H1 (cell line): ENCODE measurements at regions not wholly inside any gene's neighbourhood (a gene's known extent, or its start where the extent isn't known, plus 50 kb on each side); places are given as distances from the start of the nearest gene placed in this dataset.

Source experiments
- CBX5 ChIP-seq: fragments of 300-800, 300-1000 bp; sonication (generic); IDR thresholded peaks from 2 replicates; pipeline ENCODE4 v1.7.1; 2016; ENCODE audit warnings: antibody characterized with exemption, low read length, low read depth
- CTCF ChIP-seq, 3 experiments: IDR thresholded peaks; 1 replicate in 2 of 3; 2 replicates in 1 of 3; pipeline versions ENCODE4 v1.5.1 to v1.6.1; 2011; ENCODE audit warnings: low read length in 3 of 3, mild to moderate bottlenecking in 3 of 3, inconsistent platforms in 2 of 3, low read depth in 1 of 3, moderate library complexity in 1 of 3; ENCODE audit not compliant: insufficient read depth in 1 of 3; ENCODE audit errors: control extremely low read depth in 1 of 3
- RAD21 ChIP-seq, 2 experiments: IDR thresholded peaks in 1 of 2; conservative IDR thresholded peaks in 1 of 2; 2 replicates each; pipeline ENCODE4 v1.6.1; 2011; ENCODE audit warnings: low read depth in 2 of 2, low read length in 2 of 2, improper control_type of control experiment in 1 of 2, inconsistent platforms in 1 of 2, mild to moderate bottlenecking in 1 of 2, moderate library complexity in 1 of 2
- RFX5 ChIP-seq: IDR thresholded peaks from 2 replicates; pipeline ENCODE4 v1.6.1; 2011; ENCODE audit warnings: low read depth, low read length, improper control_type of control experiment, borderline replicate concordance

GRCh38 chr10:10125676-10126075 lies 892.0 kb upstream of the CELF2 start (continued):
- TF ChIP-seq CTCF (IDR thresholded peaks at IDR 0.05; ENCODE audit: control extremely low read depth in 1 of 3, insufficient read depth in 1 of 3, low read depth in 1 of 3, low read length in 3 of 3), result no peak
- no peak for TF ChIP-seq RAD21 (IDR thresholded peaks at IDR 0.05 in 1 of 2, conservative IDR thresholded peaks at IDR 0.05 in 1 of 2; ENCODE audit: low read depth in 2 of 2, low read length in 2 of 2)
- no peak for TF ChIP-seq RFX5
- TF ChIP-seq CBX5, result no peak
